LoVo (cell line): ENCODE measurements at regions not wholly inside any gene's neighbourhood (a gene's known extent, or its start where the extent isn't known, plus 50 kb on each side); places are given as distances from the start of the nearest gene placed in this dataset.

Source experiments
- DNase-seq: peaks from one replicate; pipeline ENCODE4 v3.0.0-alpha.2; 2016; ENCODE audit warnings: low spot score

GRCh38 chr2:128983094-128983493, 664.4 kb upstream of the HS6ST1 start:
- DNase-seq = no peak

GRCh38 chr2:128984081-128984480, 665.4 kb upstream of the HS6ST1 start:
- no peak for DNase-seq

GRCh38 chr2:128984855-128985254, 666.2 kb upstream of the HS6ST1 start:
- no peak for DNase-seq

GRCh38 chr2:128986026-128986715, 667.5 kb upstream of the HS6ST1 start:
- no peak for DNase-seq

GRCh38 chr2:128986867-128987268, 668.2 kb upstream of the HS6ST1 start:
- no peak for DNase-seq

GRCh38 chr2:128988326-128988725, 669.7 kb upstream of the HS6ST1 start:
- no peak for DNase-seq

GRCh38 chr2:128988967-128989366, 670.3 kb upstream of the HS6ST1 start:
- DNase-seq = no peak

GRCh38 chr2:128995086-128995485, 676.4 kb upstream of the HS6ST1 start:
- DNase-seq = no peak

GRCh38 chr2:128996078-128996477, 677.4 kb upstream of the HS6ST1 start:
- no peak for DNase-seq

- no peak for DNase-seq
Measured at GRCh38 chr2:128997166-128997866, 678.6 kb upstream of the HS6ST1 start.

GRCh38 chr2:129001926-129002325, 683.3 kb upstream of the HS6ST1 start:
- DNase-seq = no peak

GRCh38 chr2:129002751-129003150, 684.1 kb upstream of the HS6ST1 start:
- no peak for DNase-seq

- DNase-seq = no peak
Measured at GRCh38 chr2:129004485-129004884, 685.8 kb upstream of the HS6ST1 start.

GRCh38 chr2:129004940-129005490, 686.3 kb upstream of the HS6ST1 start:
- no peak for DNase-seq

GRCh38 chr2:129006135-129006886, 687.6 kb upstream of the HS6ST1 start:
- no peak for DNase-seq

GRCh38 chr2:129006901-129007300, 688.2 kb upstream of the HS6ST1 start:
- DNase-seq = no peak

GRCh38 chr2:129008055-129008880, 689.6 kb upstream of the HS6ST1 start:
- no peak for DNase-seq

- no peak for DNase-seq
Measured at GRCh38 chr2:129008881-129009554, 690.4 kb upstream of the HS6ST1 start.

- DNase-seq = no peak
Measured at GRCh38 chr2:129009555-129010146, 691.0 kb upstream of the HS6ST1 start.

- no peak for DNase-seq
Measured at GRCh38 chr2:129010262-129010661, 691.6 kb upstream of the HS6ST1 start.
